Right lung (tissue), 2 donors: ENCODE measurements at regions not wholly inside any gene's neighbourhood (a gene's known extent, or its start where the extent isn't known, plus 50 kb on each side); places are given as distances from the start of the nearest gene placed in this dataset.
"Not testable (repeated sequence)": the region's sequence is repeated elsewhere in the genome, so short reads cannot be mapped to it uniquely, and the experiment has no call there.

Source experiments
- DNase-seq, 2 donors: peaks; one replicate each; pipeline ENCODE4 v3.0.0-alpha.2; 2013

- DNase-seq: no peak
Measured at GRCh38 chr10:118805146-118805545, 50.4 kb upstream of the CACUL1 start.

GRCh38 chr10:118807512-118808305, 52.9 kb upstream of the CACUL1 start:
- no peak for DNase-seq

- DNase-seq: no peak
Measured at GRCh38 chr10:118808601-118809356, 54.0 kb upstream of the CACUL1 start.

- no peak for DNase-seq
Measured at GRCh38 chr10:118809357-118810220, 54.8 kb upstream of the CACUL1 start.

GRCh38 chr10:118810796-118811505, 56.2 kb upstream of the CACUL1 start:
- DNase-seq: no peak

- DNase-seq: no peak
Measured at GRCh38 chr10:118811675-118812392, 57.1 kb upstream of the CACUL1 start.

- DNase-seq: no peak
Measured at GRCh38 chr10:118812393-118812740, 57.6 kb upstream of the CACUL1 start.

GRCh38 chr10:118813001-118813400, 58.2 kb upstream of the CACUL1 start:
- DNase-seq: not testable (repeated sequence)

- DNase-seq: no peak
Measured at GRCh38 chr10:118816471-118817168, 61.9 kb upstream of the CACUL1 start.

GRCh38 chr10:118817328-118818068, 62.7 kb upstream of the CACUL1 start:
- no peak for DNase-seq

GRCh38 chr10:118818621-118819221, 64.0 kb upstream of the CACUL1 start:
- no peak for DNase-seq

- DNase-seq: no peak
Measured at GRCh38 chr10:118820326-118821116, 65.8 kb upstream of the CACUL1 start.

- no peak for DNase-seq
Measured at GRCh38 chr10:118823256-118823907, 68.6 kb upstream of the CACUL1 start.

GRCh38 chr10:118827053-118827452, 72.3 kb upstream of the CACUL1 start:
- no peak for DNase-seq

- no peak for DNase-seq
Measured at GRCh38 chr10:118827466-118828155, 72.8 kb upstream of the CACUL1 start.

GRCh38 chr10:118832241-118832651, 77.5 kb upstream of the CACUL1 start:
- DNase-seq: peak; percentile 38 to 47

GRCh38 chr10:118834370-118834769, 79.6 kb upstream of the CACUL1 start:
- not testable (repeated sequence) for DNase-seq
